ENCODE measurements at regions not wholly inside any gene's neighbourhood (a gene's known extent, or its start where the extent isn't known, plus 50 kb on each side); places are given as distances from the start of the nearest gene placed in this dataset.
A peak's percentile ranks its signal among the peaks of the same experiment; 100 is the strongest.

- Histone ChIP-seq H3K79me2 (ENCODE audit: low read length) (no peaks in the 10 kb centered on the region), H2AFZ (ENCODE audit: low read length) (no peak overlapping the region), H3K9ac (ENCODE audit: low read length) (no peak overlapping the region), H4K20me1 (ENCODE audit: low read length) (no peaks in the 10 kb centered on the region), H3K9me2 (replicated peaks; ENCODE audit: low read length) (no peaks in the 10 kb centered on the region), H3K4me1 (ENCODE audit: insufficient read depth, low read length) (no peaks in the 10 kb centered on the region), H3K4me3 (ENCODE audit: low read length) (no peak overlapping the region), H3K27me3 (ENCODE audit: low read length) (no peaks in the 10 kb centered on the region), H3K4me2 (ENCODE audit: low read length) (no peak overlapping the region), H3K27ac (ENCODE audit: low read length) (no peak overlapping the region), H3K9me3 (ENCODE audit: low read length) (no peaks in the 10 kb centered on the region), H3K36me3 (ENCODE audit: low read depth, low read length) (no peaks in the 10 kb centered on the region), H3F3A (ENCODE audit: low read length, unreplicated experiment) (no peaks in the 10 kb centered on the region)
- BruUV-seq (replicated peaks), result no TSS peak
- intact Hi-C loops (cut with micrococcal nuclease), result no loop called here
- TF ChIP-seq EZH2phosphoT487 (IDR thresholded peaks at IDR 0.05; ENCODE audit: borderline replicate concordance, low read length), result no peak
- TF ChIP-seq EZH2 (IDR thresholded peaks at IDR 0.05; ENCODE audit: low read length, unreplicated experiment), result no peak
- TF ChIP-seq CTCF (conservative IDR thresholded peaks at IDR 0.05; ENCODE audit: low read depth, low read length), result no peak
- CTCF ChIA-PET, result no interaction called here
- no peak for DNase-seq
- no peak for ATAC-seq
- POLR2A ChIA-PET (ENCODE audit: unreplicated experiment), result no interaction called here
Observed at GRCh38 chr2:215625207-215625606, 189.3 kb upstream of the FN1 start.

GRCh38 chr2:215624423-215624829, 188.6 kb upstream of the FN1 start:
- Histone ChIP-seq H3K4me3 (ENCODE audit: low read length) (no peak overlapping the region), H3K36me3 (ENCODE audit: low read depth, low read length) (no peaks in the 10 kb centered on the region), H3K27me3 (ENCODE audit: low read length) (no peaks in the 10 kb centered on the region), H3K9me2 (replicated peaks; ENCODE audit: low read length) (no peaks in the 10 kb centered on the region), H3F3A (ENCODE audit: low read length, unreplicated experiment) (no peaks in the 10 kb centered on the region), H4K20me1 (ENCODE audit: low read length) (no peaks in the 10 kb centered on the region), H3K4me1 (ENCODE audit: insufficient read depth, low read length) (peaks cover 4% of the 10 kb centered on the region), H3K9ac (ENCODE audit: low read length) (no peak overlapping the region), H2AFZ (ENCODE audit: low read length) (0 out of 2 replicates have a peak overlapping the region, but pooled peaks have one; percentile 12), H3K4me2 (ENCODE audit: low read length) (no peak overlapping the region), H3K79me2 (ENCODE audit: low read length) (no peaks in the 10 kb centered on the region), H3K27ac (ENCODE audit: low read length) (no peak overlapping the region), H3K9me3 (ENCODE audit: low read length) (no peaks in the 10 kb centered on the region)
- ATAC-seq, result no peak
- peak; percentile 21 for DNase-seq
- no TSS peak for BruUV-seq (replicated peaks)
- TF ChIP-seq CTCF (conservative IDR thresholded peaks at IDR 0.05; ENCODE audit: low read depth, low read length), result no peak
- no peak for TF ChIP-seq EZH2 (IDR thresholded peaks at IDR 0.05; ENCODE audit: low read length, unreplicated experiment)
- TF ChIP-seq EZH2phosphoT487 (IDR thresholded peaks at IDR 0.05; ENCODE audit: borderline replicate concordance, low read length), result no peak
- CTCF ChIA-PET, result no interaction called here
- intact Hi-C loops (cut with micrococcal nuclease), result no loop called here
- POLR2A ChIA-PET (ENCODE audit: unreplicated experiment), result no interaction called here

GRCh38 chr2:215622837-215623236, 187.0 kb upstream of the FN1 start:
- no peak for ATAC-seq

More at GRCh38 chr2:215622837-215623236, 187.0 kb upstream of the FN1 start:
- Histone ChIP-seq H3K36me3 (ENCODE audit: low read depth, low read length) (no peaks in the 10 kb centered on the region), H3K27ac (ENCODE audit: low read length) (no peak overlapping the region), H3K4me2 (ENCODE audit: low read length) (no peak overlapping the region), H3F3A (ENCODE audit: low read length, unreplicated experiment) (no peaks in the 10 kb centered on the region), H3K4me1 (ENCODE audit: insufficient read depth, low read length) (peaks cover 12% of the 10 kb centered on the region), H3K9me2 (replicated peaks; ENCODE audit: low read length) (no peaks in the 10 kb centered on the region), H3K27me3 (ENCODE audit: low read length) (no peaks in the 10 kb centered on the region), H3K79me2 (ENCODE audit: low read length) (no peaks in the 10 kb centered on the region), H3K9ac (ENCODE audit: low read length) (no peak overlapping the region), H4K20me1 (ENCODE audit: low read length) (no peaks in the 10 kb centered on the region), H2AFZ (ENCODE audit: low read length) (no peak overlapping the region), H3K9me3 (ENCODE audit: low read length) (no peaks in the 10 kb centered on the region), H3K4me3 (ENCODE audit: low read length) (no peak overlapping the region)
- TF ChIP-seq CTCF (conservative IDR thresholded peaks at IDR 0.05; ENCODE audit: low read depth, low read length) (no peak), EZH2phosphoT487 (IDR thresholded peaks at IDR 0.05; ENCODE audit: borderline replicate concordance, low read length) (no peak), EZH2 (IDR thresholded peaks at IDR 0.05; ENCODE audit: low read length, unreplicated experiment) (no peak)
- intact Hi-C loops (cut with micrococcal nuclease), result no loop called here
- POLR2A ChIA-PET (ENCODE audit: unreplicated experiment), result interaction anchor here (0.6 kb wide), 1 partner anchor 45 kb away, joined by 3 read pairs; no protein-coding TSS in a partner anchor
- no TSS peak for BruUV-seq (replicated peaks)
- DNase-seq, result no peak
- CTCF ChIA-PET, result no interaction called here
